ENCODE measurements at regions not wholly inside any gene's neighbourhood (a gene's known extent, or its start where the extent isn't known, plus 50 kb on each side); places are given as distances from the start of the nearest gene placed in this dataset.

GRCh38 chr2:13401312-13401711 is 684.6 kb downstream of the TRIB2 start:
- no peaks in the 10 kb centered on the region for H4K20me1 ChIP-seq (replicated peaks; ENCODE audit: control insufficient read depth, insufficient read depth, low read length)
- H3K27ac ChIP-seq (ENCODE audit: extremely low read depth, low read depth, low read length), result no peak overlapping the region
- CTCF ChIA-PET (ENCODE audit: low intra/inter-chr PET ratio), result interaction anchor here (0.6 kb wide), 1 partner anchor 57 kb away, joined by 5 read pairs; no protein-coding TSS in a partner anchor
- FAIRE-seq, result no peak
- in situ Hi-C loops (cut with MboI) (no loop called here), intact Hi-C loops (cut with micrococcal nuclease) (no loop called here)
- DNase-seq (ENCODE audit: extremely low read depth in 1 of 4, low spot score in 3 of 4), result no peak
- no peak overlapping the region for H3K9ac ChIP-seq (ENCODE audit: insufficient read depth in 1 of 2, low read depth in 2 of 2, low read length in 2 of 2)
- no peak overlapping the region for H3K4me3 ChIP-seq
- ATAC-seq, result no peak
- no peaks in the 10 kb centered on the region for H3K79me2 ChIP-seq (ENCODE audit: control insufficient read depth, insufficient read depth, low read length)
- no peaks in the 10 kb centered on the region for H3K27me3 ChIP-seq (ENCODE audit: control insufficient read depth in 2 of 2, insufficient read depth in 2 of 2, low read length in 2 of 2)
- H3K36me3 ChIP-seq (ENCODE audit: control insufficient read depth, insufficient read depth, low read length), result no peaks in the 10 kb centered on the region
- no peaks in the 10 kb centered on the region; the same call in 1 of the 2 replicates for H3K9me3 ChIP-seq (replicated peaks; ENCODE audit: control insufficient read depth, insufficient read depth, low read depth, low read length)
- POLR2A ChIA-PET, result no interaction called here
- H2AFZ ChIP-seq (ENCODE audit: low read depth, low read length), result no peak overlapping the region
- H3K9me1 ChIP-seq (ENCODE audit: control insufficient read depth, insufficient read depth, low read length), result no peaks in the 10 kb centered on the region
- BruUV-seq (replicated peaks), result no TSS peak
- no peak overlapping the region for H3K4me2 ChIP-seq (ENCODE audit: insufficient read depth, low read length)
- no peaks in the 10 kb centered on the region for H3K4me1 ChIP-seq (replicated peaks in 1 of 2; ENCODE audit: control insufficient read depth in 2 of 2, insufficient read depth in 2 of 2, low read length in 2 of 2)
- 0% methylated on average over 2 of the region's 2 CpGs for WGBS (ENCODE audit: insufficient coverage, low coverage, missing lambda C conversion rate)
- TF ChIP-seq ELF2 (CRISPR knock-in tag; IDR thresholded peaks at IDR 0.05) (no peak), REST (IDR thresholded peaks at IDR 0.05; ENCODE audit: borderline replicate concordance) (no peak), REST (CRISPR knock-in tag; IDR thresholded peaks at IDR 0.05; ENCODE audit: low read depth) (no peak), ZNF263 (CRISPR knock-in tag; IDR thresholded peaks at IDR 0.05; ENCODE audit: borderline replicate concordance) (no peak), CTCF (IDR thresholded peaks at IDR 0.05 in 2 of 3, conservative IDR thresholded peaks at IDR 0.05 in 1 of 3; ENCODE audit: insufficient read depth in 2 of 3, low read depth in 1 of 3, low read length in 3 of 3) (no peak), MCM7 (IDR thresholded peaks at IDR 0.05) (no peak), CSDE1 (IDR thresholded peaks at IDR 0.05) (no peak), UBTF (IDR thresholded peaks at IDR 0.05; ENCODE audit: borderline replicate concordance in 1 of 2, low read depth in 2 of 2, low read length in 2 of 2) (no peak), XRCC4 (IDR thresholded peaks at IDR 0.05; ENCODE audit: extremely low read depth, insufficient read depth, insufficient read length) (no peak), SIRT6 (IDR thresholded peaks at IDR 0.05; ENCODE audit: low read depth, low read length) (no peak)
